ENCODE measurements at regions not wholly inside any gene's neighbourhood (a gene's known extent, or its start where the extent isn't known, plus 50 kb on each side); places are given as distances from the start of the nearest gene placed in this dataset.

- H2BK15ac ChIP-seq (ENCODE audit: low read length): no peak overlapping the region
- no peaks in the 10 kb centered on the region for H3K4me1 ChIP-seq (ENCODE audit: control insufficient read depth in 2 of 2, insufficient read depth in 1 of 2, low read depth in 1 of 2, low read length in 2 of 2)
- no peak overlapping the region for H4K91ac ChIP-seq (ENCODE audit: low read depth, low read length, poor library complexity)
- peak overlapping the region; percentile 31 for H2AFZ ChIP-seq (ENCODE audit: low read length)
- H3K36me3 ChIP-seq (replicated peaks in 1 of 2; ENCODE audit: control insufficient read depth in 2 of 2, insufficient read depth in 2 of 2, low read length in 2 of 2): no peaks in the 10 kb centered on the region
- WGBS, 2 donors (ENCODE audit: extremely low coverage in 2 of 2, insufficient read length in 2 of 2, insufficient replicate concordance in 1 of 2): no CpG with 5 or more reads among the region's 7 CpGs
- H3K79me1 ChIP-seq (ENCODE audit: low read depth, low read length): no peaks in the 10 kb centered on the region
- H3K23ac ChIP-seq (ENCODE audit: low read depth, low read length, poor library complexity): no peak overlapping the region
- H2BK12ac ChIP-seq (ENCODE audit: low read length): no peak overlapping the region
- no peak overlapping the region for H4K8ac ChIP-seq (ENCODE audit: low read depth, low read length)
- H3K9me3 ChIP-seq (replicated peaks in 1 of 2; ENCODE audit: control insufficient read depth in 2 of 2, insufficient read depth in 1 of 2, low read depth in 1 of 2, low read length in 2 of 2): no peaks in the 10 kb centered on the region
- no peak overlapping the region for H3K4ac ChIP-seq (ENCODE audit: low read length)
- no peaks in the 10 kb centered on the region for H3K27me3 ChIP-seq (ENCODE audit: control insufficient read depth in 3 of 3, insufficient read depth in 3 of 3, low read depth in 1 of 3, low read length in 3 of 3)
- no peak overlapping the region for H3K18ac ChIP-seq (ENCODE audit: low read length)
- H2BK120ac ChIP-seq (ENCODE audit: low read depth, low read length): no peak overlapping the region
- H2AK5ac ChIP-seq (ENCODE audit: low read depth, low read length): no peak overlapping the region
- H3K4me3 ChIP-seq (ENCODE audit: low read length in 2 of 2): no peak overlapping the region
- no peak overlapping the region for H3K9ac ChIP-seq (ENCODE audit: low read depth, low read length, poor library complexity)
- H2BK5ac ChIP-seq (ENCODE audit: low read length): no peak overlapping the region
- no peak overlapping the region for H3K27ac ChIP-seq (replicated peaks; ENCODE audit: low read length)
- H3K14ac ChIP-seq (ENCODE audit: low read length): no peak overlapping the region
- DNase-seq (ENCODE audit: low spot score): peak; percentile 21
- no peak overlapping the region for H3K4me2 ChIP-seq (ENCODE audit: insufficient read depth, low read length, poor library complexity, severe bottlenecking)
Observed at GRCh38 chr6:127641905-127642304, 64.9 kb downstream of the C6orf58 start.
